ENCODE measurements at regions not wholly inside any gene's neighbourhood (a gene's known extent, or its start where the extent isn't known, plus 50 kb on each side); places are given as distances from the start of the nearest gene placed in this dataset.

GRCh38 chr1:228920831-228921230 is 185.6 kb downstream of the RHOU start:
- no peak for DNase-seq (ENCODE audit: low read depth in 2 of 2)

DNA sequence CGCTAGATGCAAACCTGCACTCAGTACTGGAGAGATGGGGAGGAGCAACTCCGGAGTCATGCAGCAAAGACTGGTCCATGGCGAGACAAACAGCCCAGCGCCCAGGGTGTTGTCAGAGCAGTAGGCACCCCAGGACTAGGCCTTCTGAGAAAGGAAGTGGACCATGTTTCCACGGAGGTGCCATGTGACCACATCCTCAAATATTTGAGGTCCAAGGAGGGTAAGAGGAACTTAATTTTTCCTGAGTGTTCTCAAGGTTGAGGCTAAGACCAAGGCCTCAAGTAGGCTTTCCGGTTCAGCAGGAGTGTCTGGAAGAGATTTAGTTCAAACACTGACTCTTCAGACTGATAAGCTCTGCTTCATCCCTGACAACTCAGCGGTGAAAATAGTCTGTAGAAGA is 186.2 kb downstream of the RHOU start:
- no peak for DNase-seq (ENCODE audit: low read depth in 2 of 2)

DNA sequence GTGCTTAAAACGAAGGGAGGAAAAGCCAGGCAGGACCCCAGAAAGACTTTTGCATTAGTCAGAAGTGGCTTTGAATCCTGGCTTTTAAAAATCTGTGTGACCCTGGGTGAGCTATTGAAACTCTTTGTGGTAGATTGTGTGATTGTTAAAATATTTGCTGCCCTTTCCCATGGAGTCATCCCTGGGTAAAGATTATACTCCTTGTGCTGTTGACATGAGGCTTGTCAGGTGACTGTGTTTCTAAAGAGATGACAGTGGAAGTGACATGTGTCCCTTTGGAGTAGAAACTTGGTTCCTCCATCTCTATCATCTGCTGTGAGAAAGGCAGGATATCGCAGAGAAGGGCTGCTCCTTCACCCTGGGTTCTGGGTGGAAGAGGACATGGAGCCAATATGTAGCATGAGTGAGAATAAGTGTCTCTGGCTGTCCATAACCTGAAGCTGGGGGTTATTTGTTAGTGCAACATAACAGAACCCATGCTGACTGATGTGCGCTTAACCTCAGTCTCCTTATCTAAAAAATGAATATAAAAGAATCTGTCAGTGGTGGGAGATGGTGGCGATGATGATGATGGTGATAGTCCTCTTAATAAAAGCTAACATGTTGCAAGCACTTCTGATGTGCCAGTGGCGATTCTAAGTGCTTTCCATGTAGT is 187.6 kb downstream of the RHOU start:
- DNase-seq (ENCODE audit: low read depth in 2 of 2) = no peak

DNA sequence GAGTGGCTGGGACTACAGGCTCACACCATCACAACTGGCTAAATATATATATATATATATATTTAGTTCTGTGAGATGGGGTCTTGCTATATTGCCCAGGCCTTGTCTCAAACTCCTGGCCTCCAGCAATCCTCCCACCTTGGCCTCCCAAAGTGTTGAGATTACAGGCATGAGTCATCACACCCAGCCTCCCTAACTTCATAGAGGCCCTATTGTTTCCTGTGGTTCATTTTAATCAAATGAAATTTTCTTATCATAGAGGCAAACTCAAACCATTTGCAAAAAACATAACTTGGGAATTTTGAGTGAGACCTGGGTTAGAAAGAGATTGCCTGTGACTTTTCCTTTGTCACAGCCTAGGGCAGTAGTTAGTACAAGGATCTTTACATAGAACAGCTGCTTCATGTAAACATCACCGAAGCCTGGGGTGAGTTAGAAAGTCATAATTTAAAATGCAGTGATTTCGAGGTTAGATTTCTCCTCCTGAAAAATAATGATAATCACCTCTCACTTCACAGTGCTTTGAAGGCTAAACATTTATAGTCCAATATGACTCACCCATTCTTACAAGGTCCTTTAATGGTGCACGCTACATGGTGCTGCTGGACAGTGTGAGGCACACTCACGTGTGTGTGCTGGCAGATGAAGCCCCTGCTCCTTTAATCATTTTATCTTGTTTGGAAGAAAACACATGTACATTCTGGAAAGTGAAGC is 188.9 kb downstream of the RHOU start:
- no peak for DNase-seq (ENCODE audit: low read depth in 2 of 2)

- DNase-seq (ENCODE audit: low read depth in 2 of 2) = no peak
Measured at GRCh38 chr1:228925691-228926090, 190.4 kb downstream of the RHOU start.

- no peak for DNase-seq (ENCODE audit: low read depth in 2 of 2)
Measured at GRCh38 chr1:228927421-228927820, 192.1 kb downstream of the RHOU start.

GRCh38 chr1:228927946-228928898 is 192.9 kb downstream of the RHOU start:
- no peak for DNase-seq (ENCODE audit: low read depth in 2 of 2)

DNA sequence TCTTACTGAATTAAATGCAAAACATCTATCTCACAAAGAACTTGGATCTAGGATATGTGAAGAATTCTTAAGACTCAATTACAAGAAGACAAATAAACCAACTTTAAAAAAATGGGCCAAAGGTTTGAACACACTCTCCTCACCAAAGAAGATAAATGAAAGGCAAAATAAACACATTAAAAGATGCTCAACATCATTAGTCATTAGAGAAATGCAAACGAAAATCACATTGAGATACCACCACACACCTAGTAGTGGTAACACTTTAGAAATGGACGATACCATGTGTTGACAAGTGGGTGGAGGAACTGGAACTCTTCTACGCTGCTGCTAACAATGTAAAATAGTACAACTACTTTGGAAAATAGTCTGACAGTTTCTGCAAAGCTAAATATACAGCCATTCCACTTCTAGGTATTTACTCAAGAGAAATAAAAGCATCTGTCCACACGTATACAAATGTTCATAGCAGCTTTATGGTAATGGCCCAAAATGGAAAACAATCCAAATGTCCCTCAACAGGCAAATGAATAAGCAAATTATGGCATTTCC is 194.3 kb downstream of the RHOU start:
- no peak for DNase-seq (ENCODE audit: low read depth in 2 of 2)

DNA sequence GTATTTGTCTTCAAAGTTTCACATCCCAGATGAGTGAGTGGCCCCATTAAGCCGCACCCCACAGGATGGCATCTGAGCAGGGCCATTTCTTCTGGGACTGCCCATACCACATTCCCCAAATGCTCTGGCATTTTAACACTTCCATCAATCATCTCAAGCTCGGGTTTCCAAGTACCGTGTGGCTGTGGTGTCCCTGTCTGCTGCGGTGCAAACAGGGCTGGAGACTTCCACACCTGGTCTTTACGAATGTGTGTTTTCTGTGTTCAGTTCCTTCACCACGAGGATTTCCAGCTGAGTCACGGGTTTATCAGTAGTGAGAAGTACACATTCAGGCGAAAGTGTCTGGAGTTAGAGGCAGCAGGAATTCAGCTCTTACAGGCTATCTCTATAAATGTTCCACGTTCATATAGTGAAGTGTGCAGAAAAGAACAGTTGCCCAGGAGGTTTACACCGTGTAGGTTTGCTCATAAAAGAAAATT is 195.2 kb downstream of the RHOU start:
- no peak for DNase-seq (ENCODE audit: low read depth in 2 of 2)

- DNase-seq (ENCODE audit: low read depth in 2 of 2) = no peak
Measured at GRCh38 chr1:228933753-228934152, 198.5 kb downstream of the RHOU start.

GRCh38 chr1:228935198-228935663 is 200.0 kb downstream of the RHOU start:
- no peak for DNase-seq (ENCODE audit: low read depth in 2 of 2)

GRCh38 chr1:228935855-228936727 is 200.8 kb downstream of the RHOU start:
- no peak for DNase-seq (ENCODE audit: low read depth in 2 of 2)

- no peak for DNase-seq (ENCODE audit: low read depth in 2 of 2)
Measured at GRCh38 chr1:228936881-228937280, 201.6 kb downstream of the RHOU start.

DNA sequence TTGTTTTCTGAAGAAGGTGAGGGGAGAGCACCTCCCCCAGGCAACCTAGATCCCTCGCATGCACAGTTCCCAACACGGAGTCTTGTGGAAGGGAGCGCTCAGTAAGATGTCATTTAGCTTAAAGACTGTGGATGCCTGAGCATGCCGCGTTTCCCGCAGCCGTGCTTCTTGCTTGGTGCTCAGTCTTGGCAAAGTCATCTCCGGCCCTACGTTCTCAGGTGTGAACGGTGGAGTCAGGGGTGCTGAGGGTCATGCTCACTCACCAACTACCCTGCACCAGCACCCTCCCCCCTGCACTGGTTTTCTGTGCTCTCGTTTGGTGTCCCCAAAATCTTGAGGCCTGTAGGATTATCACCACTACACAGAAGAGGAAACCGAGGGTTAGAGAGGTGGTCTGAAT is 202.1 kb downstream of the RHOU start:
- no peak for DNase-seq (ENCODE audit: low read depth in 2 of 2)

GRCh38 chr1:228937851-228938536 is 202.7 kb downstream of the RHOU start:
- no peak for DNase-seq (ENCODE audit: low read depth in 2 of 2)

DNA sequence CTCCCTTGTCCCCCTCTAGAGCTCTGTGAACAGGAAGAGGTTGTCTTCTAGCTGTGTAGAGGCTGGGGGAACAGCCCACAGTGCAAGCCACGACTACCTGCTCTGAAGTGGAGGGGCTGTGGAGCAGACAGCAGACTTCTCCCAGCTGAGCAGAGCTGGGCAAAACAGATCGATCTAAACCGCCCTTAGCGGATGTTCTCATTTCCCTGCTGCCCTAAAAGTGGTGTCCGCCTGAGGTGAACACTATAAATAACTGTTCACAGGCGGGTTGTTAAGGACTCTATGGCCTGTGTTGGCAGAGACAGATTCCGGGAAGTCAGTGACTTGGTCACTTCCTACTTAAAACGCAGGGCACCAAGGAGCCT is 203.2 kb downstream of the RHOU start:
- no peak for DNase-seq (ENCODE audit: low read depth in 2 of 2)

GRCh38 chr1:228939001-228939691 is 203.9 kb downstream of the RHOU start:
- no peak for DNase-seq (ENCODE audit: low read depth in 2 of 2)

DNA sequence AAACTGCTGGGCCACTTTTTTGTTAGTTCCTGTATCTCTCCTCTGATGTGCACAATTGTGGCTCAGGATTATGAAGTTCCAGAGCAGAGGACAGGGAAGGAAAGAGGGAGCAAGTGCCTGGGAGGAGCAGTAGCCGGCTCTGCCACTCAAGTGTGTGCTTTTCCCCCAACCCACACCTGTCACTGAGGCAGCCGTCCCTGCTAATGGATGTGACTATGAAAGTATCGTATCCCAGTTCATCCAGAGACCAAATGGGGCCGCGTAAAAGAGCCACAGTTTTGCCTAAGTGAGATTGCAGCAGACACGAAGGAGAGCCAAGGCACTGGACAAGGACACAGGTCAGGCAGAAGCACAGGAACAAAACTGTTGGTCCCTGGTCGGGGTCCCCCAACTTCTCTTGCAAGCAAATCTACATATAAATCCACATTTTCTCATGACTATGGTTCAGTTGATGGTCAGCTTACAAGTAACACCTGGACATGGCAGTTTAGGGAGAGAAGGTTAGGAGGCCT is 204.7 kb downstream of the RHOU start:
- no peak for DNase-seq (ENCODE audit: low read depth in 2 of 2)

- no peak for DNase-seq (ENCODE audit: low read depth in 2 of 2)
Measured at GRCh38 chr1:228940526-228940925, 205.2 kb downstream of the RHOU start.

GRCh38 chr1:228940926-228941325 is 205.6 kb downstream of the RHOU start:
- no peak for DNase-seq (ENCODE audit: low read depth in 2 of 2)

Measured in stimulated activated CD8-positive, alpha-beta memory T cell treated with anti-CD3 and anti-CD28 coated beads, Interleukin-2, amount 100 ng/mL, for 48 hours (primary cell).